ENCODE measurements at regions not wholly inside any gene's neighbourhood (a gene's known extent, or its start where the extent isn't known, plus 50 kb on each side); places are given as distances from the start of the nearest gene placed in this dataset.

GRCh38 chr2:236704887-236705286 lies 135.3 kb downstream of the ACKR3 start:
- no peak for TF ChIP-seq YY1 (IDR thresholded peaks at IDR 0.05; ENCODE audit: insufficient read depth, insufficient read length)
- TF ChIP-seq SUZ12 (IDR thresholded peaks at IDR 0.05; ENCODE audit: extremely low read depth, insufficient read depth, insufficient read length) = no peak

Measured in NT2/D1 (cell line).